Suprapubic skin (tissue), 3 donors: ENCODE measurements at regions not wholly inside any gene's neighbourhood (a gene's known extent, or its start where the extent isn't known, plus 50 kb on each side); places are given as distances from the start of the nearest gene placed in this dataset.

Source experiments
- POLR2A ChIP-seq, 2 donors: fragments of 450-650 bp; IDR thresholded peaks; one replicate each; pipeline ENCODE4 v1.6.1; 2017; ENCODE audit warnings: antibody characterized with exemption in 2 of 2, mild to moderate bottlenecking in 2 of 2, moderate library complexity in 2 of 2
- TF ChIP-seq, protein P1 (sequence below), 2 donors: fragments of 200-600 bp in 1 of 2; fragments of 450-650 bp in 1 of 2; sonication (generic) in 1 of 2; IDR thresholded peaks; one replicate each; pipeline ENCODE4 v1.5.1; 2016 to 2019; ENCODE audit warnings: antibody characterized with exemption in 2 of 2, mild to moderate bottlenecking in 1 of 2, moderate library complexity in 1 of 2

DNA sequence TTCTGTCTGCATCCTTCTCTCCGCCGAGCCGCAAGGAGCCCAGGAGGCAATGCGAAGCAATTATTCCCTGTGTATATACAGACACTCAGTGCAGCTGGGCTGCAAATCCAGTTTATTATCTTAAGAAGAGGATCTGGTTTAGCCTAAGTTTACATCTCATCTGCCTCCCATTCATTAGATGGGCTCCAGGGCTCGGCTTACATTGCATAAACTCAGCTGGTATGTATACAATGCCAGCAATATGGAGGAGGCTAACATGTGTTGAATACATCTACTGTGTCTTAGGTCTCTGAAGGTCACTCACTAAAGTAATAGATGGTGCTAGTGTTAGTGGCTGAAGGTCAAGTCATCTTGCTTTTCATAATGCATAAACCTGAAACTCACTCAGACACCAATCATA is 996.8 kb downstream of the KCNMA1 start:
- TF ChIP-seq, protein P1, sequence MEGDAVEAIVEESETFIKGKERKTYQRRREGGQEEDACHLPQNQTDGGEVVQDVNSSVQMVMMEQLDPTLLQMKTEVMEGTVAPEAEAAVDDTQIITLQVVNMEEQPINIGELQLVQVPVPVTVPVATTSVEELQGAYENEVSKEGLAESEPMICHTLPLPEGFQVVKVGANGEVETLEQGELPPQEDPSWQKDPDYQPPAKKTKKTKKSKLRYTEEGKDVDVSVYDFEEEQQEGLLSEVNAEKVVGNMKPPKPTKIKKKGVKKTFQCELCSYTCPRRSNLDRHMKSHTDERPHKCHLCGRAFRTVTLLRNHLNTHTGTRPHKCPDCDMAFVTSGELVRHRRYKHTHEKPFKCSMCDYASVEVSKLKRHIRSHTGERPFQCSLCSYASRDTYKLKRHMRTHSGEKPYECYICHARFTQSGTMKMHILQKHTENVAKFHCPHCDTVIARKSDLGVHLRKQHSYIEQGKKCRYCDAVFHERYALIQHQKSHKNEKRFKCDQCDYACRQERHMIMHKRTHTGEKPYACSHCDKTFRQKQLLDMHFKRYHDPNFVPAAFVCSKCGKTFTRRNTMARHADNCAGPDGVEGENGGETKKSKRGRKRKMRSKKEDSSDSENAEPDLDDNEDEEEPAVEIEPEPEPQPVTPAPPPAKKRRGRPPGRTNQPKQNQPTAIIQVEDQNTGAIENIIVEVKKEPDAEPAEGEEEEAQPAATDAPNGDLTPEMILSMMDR (IDR thresholded peaks at IDR 0.05), result no peak
- no peak for TF ChIP-seq POLR2A (IDR thresholded peaks at IDR 0.05)
